NCI-H345 (cell line): ENCODE measurements at regions not wholly inside any gene's neighbourhood (a gene's known extent, or its start where the extent isn't known, plus 50 kb on each side); places are given as distances from the start of the nearest gene placed in this dataset.

ENCODE experiments used
- DNase-seq: peaks from one replicate; lab custom pipeline; 2025; lab: John Stamatoyannopoulos, UW

GRCh38 chr3:194265996-194266964 is 84.8 kb downstream of the CPN2 start:
- DNase-seq: no peak

DNA sequence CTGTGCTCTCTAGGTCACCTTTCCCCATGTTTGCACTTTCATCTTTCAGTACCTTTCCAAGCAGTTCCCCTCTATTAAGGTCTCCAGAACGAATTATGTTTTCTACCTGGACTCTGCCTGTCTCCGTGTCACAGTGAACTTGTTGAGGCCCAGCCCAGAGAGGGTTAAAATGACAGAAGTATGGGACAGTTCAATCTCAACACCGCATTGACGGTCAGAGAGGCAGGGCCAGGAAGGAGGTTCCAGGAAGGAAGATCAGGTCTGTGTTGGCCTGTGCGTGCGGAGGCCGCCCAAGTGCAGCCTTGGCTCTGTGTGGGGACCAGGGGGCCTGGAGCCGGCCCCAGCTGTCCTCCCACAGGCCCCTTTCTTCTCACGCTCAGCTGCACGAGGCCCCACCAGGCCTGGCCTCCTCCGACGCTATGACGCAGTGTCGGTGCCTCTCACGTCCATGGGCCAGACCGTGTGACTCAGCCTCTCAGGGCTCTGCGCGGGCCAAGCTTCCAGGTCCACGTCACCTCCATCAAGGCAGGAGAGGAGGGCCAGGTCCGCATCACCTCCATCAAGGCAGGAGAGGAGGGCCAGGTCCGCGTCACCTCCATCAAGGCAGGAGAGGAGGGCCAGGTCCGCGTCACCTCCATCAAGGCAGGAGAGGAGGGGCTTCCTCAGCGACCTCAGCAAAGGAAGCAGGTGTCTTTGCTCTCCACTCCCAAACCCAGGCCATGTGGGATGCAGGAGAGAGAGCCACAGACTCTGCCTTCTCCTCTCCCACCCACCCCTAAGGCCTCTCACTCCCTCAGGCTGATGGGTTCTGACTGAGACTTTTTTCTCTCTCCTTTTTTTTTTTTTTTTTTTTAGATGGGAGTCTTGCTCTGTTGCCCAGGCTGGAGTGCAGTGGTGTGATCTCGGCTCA is 83.1 kb downstream of the CPN2 start:
- no peak for DNase-seq

DNA sequence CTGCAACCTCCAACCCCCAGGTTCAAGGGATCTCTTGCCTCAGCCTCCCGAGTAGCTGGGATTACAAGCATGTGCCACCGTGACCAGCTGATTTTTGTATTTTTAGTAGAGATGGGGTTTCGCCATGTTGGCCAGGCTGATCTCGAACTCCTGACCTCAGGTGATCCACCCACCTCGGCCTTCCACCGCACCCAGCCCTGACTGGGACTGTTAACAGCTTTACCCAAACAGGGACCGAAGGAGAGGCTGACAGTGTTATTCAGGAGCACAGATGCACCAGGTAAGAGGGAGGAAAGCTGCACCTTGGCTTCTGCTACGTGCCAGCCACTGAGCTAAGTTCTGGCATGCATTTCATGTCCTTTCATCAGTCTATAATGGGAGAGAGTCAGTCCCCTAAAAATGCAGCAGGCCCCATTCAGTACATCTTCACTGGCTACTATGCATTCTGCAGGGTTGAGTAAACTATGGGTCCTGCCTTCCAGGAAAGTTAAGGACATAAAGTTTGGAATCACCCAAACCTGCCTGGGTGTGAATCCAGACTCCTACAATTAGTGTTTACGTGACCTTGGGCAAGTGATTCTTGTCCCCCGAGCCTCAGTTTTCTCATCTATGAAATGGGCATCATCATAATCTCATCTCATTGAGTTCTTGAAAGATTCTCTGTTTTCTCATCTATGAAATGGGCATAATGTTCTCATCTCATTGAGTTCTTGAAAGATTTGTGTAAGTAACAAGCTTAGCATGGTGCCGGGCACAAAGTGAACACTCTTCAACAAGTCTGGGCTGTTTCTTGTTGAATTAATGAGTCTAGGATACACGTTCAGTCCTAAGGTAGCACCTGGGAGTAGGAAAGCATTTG is 82.2 kb downstream of the CPN2 start:
- DNase-seq: no peak

- DNase-seq: no peak
These were observed 81.5 kb downstream of the CPN2 start for GRCh38 chr3:194269610-194270145.

GRCh38 chr3:194270627-194271459 is 80.3 kb downstream of the CPN2 start:
- no peak for DNase-seq

DNA sequence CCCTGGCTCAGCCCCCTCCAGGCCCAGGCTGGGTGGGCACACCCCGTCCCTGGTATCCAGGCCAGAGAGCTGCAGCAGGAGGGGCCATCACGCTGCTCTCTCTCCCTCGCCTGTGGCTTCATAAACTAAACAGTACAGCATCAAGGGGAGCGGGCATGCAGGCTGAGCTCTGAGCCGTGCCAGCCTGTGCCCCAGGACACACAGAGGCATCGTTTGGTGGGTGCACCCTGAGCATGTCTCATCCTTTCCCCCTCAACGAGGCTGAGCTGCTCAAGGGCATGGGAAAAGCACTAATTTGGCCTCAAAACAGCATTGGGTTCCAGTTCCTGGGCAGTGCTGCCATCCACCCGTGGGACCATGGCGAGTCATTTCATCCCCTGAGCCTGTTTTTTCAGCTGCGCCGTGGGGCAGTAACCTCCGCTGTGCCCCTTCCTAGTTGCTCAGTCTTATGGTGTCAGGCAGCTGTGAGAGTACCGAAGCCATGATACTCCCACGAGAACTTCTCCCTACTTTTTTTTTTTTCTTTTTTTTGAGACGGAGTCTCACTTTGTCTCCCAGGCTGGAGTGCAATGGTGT is 79.6 kb downstream of the CPN2 start:
- no peak for DNase-seq

- no peak for DNase-seq
These were observed 78.9 kb downstream of the CPN2 start for GRCh38 chr3:194272221-194272620.

DNA sequence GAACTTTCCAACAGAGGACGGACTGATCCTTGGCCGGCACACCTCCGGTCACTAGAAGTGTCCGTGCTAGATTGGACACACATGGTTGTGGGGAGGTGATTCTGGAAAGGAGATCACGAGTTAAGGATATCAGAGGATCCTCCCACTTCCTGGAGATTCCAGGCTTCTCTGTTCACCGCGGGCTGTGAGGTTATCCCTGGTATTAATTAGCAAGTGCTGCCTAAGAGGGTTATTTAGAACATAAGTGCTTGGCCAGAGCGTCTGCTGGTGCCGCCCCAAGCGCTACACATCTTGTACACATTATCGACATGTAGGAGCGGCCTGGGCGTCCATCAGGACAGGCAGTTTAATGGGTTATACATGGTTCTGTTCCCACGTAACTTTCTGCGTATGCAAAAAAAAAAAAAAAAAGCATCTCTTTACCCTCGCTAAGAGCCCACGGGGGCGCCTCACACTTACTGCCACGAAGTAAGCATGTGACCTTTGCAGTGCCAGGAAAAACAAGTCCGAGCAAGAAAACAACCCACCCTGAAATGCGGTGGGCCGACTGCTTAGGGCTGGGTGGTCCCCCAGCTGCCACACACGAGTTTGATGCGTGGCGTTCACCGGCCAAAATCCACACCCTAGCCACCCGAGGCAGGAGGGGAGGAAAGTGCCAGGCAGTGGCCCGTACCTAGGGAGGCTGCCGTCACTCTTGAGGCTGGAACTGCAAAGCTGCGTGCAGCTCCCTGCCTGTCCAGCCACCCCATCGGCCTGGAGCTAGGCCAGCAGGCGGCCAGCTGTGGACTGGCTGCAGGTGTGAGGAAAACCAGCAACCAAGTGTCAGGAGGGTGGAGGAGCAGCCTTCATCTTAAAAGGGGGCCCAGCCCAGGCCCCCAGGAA is 78.0 kb downstream of the CPN2 start:
- no peak for DNase-seq

GRCh38 chr3:194273743-194274310 is 77.3 kb downstream of the CPN2 start:
- no peak for DNase-seq

DNA sequence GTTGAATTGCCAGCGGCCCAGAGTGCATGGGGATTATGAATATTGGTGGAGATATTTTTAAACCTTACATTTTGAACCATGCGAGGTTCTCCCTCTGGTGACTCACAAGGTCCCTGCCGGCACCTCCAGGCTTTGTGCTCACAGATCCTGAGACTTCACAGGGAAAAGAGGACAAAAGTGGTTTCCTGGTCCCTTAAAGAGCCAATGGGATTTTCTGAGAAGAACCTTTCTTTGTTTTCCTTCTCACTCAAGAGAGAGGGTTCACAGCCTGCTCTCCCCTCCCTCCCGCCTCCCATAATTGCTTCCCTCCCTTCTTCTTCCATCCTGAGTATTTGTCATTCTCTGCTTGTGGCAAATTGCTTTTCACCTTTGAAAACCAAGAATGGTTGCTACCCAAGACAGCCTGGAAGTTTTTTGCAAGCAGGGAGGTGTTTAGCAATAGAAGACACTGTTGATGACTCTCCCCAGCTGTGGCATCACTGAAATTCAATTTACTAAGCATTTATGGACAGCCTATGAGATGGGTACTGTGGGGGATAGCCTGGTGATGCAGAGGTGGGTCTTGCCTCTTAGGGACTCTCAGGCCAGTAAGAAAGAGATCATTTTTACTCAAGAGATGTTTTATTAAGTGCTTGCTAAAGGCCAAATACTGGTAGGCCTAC is 76.6 kb downstream of the CPN2 start:
- DNase-seq: no peak

DNA sequence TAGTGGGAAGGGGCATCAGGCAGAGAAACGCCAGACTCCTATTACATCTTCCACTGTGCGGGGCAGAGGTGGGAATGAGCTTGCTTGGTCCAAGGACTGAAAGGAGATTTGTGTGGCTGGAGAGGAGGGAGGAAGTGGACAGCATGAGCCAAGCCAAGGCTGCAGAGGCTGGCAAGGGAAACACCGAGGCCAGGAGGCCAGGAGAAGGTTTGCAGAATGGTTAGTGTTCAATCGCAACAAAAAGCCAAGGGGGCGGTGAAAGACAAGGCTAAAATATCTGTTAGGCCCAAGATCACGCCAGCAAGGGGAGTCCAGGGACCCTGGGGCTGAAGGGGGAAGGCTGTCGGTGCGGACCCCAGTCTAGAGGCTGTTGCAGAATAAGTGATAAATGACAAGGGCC is 75.8 kb downstream of the CPN2 start:
- DNase-seq: no peak

DNA sequence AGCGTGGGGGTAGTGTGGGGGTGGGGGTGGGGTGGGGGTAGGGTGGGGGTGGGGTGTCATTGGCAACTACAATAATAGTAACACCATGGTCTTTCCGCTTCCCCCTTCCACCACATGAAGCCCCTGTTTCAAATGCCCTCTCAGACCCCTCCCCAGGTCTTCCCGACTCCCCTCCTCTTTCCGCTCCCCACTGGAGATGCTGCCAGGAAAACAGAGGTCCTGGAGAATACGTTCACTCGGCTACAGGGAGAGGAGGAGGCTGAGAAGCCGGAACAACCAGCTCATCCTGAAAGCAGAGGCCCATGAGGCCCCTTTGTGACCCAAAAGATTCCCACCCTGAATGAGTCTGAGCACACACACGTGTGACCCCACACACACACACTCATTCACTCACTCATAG is 75.4 kb downstream of the CPN2 start:
- no peak for DNase-seq

GRCh38 chr3:194276768-194277103 is 74.4 kb downstream of the CPN2 start:
- DNase-seq: no peak

DNA sequence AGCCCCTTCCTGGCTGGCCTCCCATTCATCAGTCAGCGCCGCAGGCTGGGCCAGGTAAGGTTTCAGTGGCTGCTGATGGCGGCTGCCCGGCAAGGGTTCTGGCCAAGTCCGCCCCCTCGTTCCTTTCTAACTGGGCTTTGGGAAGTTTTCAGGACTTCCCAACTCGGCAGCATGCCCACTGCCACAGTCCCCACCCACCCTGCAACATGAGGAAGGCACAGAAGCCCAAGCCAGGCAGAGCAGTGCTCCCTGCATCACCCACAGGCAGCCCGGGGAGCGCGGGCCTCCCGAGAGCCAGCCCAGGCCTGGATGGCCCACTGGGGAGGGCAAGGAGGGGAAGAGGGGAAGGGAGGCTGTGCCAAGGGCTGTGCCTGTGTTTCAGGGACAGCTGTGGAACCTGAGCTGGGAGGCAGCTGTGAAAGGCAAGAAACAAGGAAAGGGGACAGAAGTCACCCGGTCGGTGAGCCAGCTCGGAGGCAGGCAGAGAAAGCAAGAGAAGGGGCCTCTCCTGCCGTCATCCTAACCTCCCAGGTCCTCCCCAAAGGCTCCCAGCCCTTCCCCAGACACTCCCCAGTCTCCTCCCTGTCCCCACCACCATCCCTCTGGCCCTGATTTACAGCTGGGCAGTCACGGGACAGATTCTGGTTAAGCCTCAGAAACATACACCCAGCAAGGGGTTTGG is 73.9 kb downstream of the CPN2 start:
- no peak for DNase-seq

GRCh38 chr3:194277786-194278130 is 73.4 kb downstream of the CPN2 start:
- no peak for DNase-seq

GRCh38 chr3:194278186-194278845 is 72.8 kb downstream of the CPN2 start:
- no peak for DNase-seq

GRCh38 chr3:194279101-194279500 is 72.0 kb downstream of the CPN2 start:
- no peak for DNase-seq
